ENCODE measurements at regions not wholly inside any gene's neighbourhood (a gene's known extent, or its start where the extent isn't known, plus 50 kb on each side); places are given as distances from the start of the nearest gene placed in this dataset.

DNA sequence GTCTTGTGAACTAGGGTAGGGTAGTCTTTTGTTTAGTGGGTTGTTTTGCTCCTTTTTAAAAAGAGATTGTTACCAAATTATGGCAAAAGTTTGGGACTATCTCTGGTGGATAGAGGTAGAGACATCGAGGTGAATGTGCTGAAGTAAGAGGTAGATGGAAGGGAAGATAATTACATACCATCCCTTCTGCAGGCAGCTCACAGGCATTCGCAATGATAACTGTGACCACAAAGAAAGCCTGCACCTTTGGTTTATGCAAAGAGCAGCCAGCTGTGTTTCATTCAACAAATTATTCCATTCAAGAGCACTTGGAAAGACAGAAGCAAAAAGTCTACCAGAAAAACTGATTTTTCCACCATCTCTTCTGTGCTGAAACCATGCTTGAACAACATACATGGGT is 155.6 kb downstream of the GATB start:
- intact Hi-C loops (cut with micrococcal nuclease): no loop called here
- Histone ChIP-seq H3K27me3 (ENCODE audit: control insufficient read depth in 2 of 2, insufficient read depth in 2 of 2, low read length in 2 of 2) (no peaks in the 10 kb centered on the region), H3K79me2 (ENCODE audit: insufficient read depth, low read length) (no peaks in the 10 kb centered on the region), H3K36me3 (replicated peaks in 1 of 2; ENCODE audit: control insufficient read depth in 1 of 2, insufficient read depth in 2 of 2, low read length in 2 of 2) (no peaks in the 10 kb centered on the region), H3K9ac (ENCODE audit: insufficient read depth, low read length, poor library complexity, severe bottlenecking) (no peak overlapping the region), H4K20me1 (ENCODE audit: insufficient read depth, low read length) (no peaks in the 10 kb centered on the region), H3K4me3 (replicated peaks in 1 of 3; ENCODE audit: low read depth in 2 of 3, low read length in 3 of 3) (no peak overlapping the region), H3K4me2 (replicated peaks; ENCODE audit: extremely low read depth, low read length, poor library complexity, severe bottlenecking) (no peak overlapping the region), H2AFZ (ENCODE audit: insufficient read depth, low read depth, low read length, poor library complexity, severe bottlenecking) (no peak overlapping the region), H3K27ac (ENCODE audit: low read depth in 1 of 2, low read length in 2 of 2) (no peak overlapping the region), H3K4me1 (ENCODE audit: control insufficient read depth in 1 of 2, insufficient read depth in 2 of 2, low read length in 2 of 2) (no peaks in the 10 kb centered on the region), H3K9me3 (replicated peaks in 1 of 2; ENCODE audit: control insufficient read depth in 1 of 2, insufficient read depth in 1 of 2, low read length in 2 of 2) (no peaks in the 10 kb centered on the region)
- no peak overlapping the region for H3K4me3 Mint-ChIP-seq
- TF ChIP-seq, protein P1, sequence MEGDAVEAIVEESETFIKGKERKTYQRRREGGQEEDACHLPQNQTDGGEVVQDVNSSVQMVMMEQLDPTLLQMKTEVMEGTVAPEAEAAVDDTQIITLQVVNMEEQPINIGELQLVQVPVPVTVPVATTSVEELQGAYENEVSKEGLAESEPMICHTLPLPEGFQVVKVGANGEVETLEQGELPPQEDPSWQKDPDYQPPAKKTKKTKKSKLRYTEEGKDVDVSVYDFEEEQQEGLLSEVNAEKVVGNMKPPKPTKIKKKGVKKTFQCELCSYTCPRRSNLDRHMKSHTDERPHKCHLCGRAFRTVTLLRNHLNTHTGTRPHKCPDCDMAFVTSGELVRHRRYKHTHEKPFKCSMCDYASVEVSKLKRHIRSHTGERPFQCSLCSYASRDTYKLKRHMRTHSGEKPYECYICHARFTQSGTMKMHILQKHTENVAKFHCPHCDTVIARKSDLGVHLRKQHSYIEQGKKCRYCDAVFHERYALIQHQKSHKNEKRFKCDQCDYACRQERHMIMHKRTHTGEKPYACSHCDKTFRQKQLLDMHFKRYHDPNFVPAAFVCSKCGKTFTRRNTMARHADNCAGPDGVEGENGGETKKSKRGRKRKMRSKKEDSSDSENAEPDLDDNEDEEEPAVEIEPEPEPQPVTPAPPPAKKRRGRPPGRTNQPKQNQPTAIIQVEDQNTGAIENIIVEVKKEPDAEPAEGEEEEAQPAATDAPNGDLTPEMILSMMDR (IDR thresholded peaks at IDR 0.05): no peak
- H3K27ac Mint-ChIP-seq: no peak overlapping the region
- no peak for DNase-seq
- H3K4me1 Mint-ChIP-seq: no peaks in the 10 kb centered on the region
- H3K9me3 Mint-ChIP-seq: peaks cover 0 to 3% (median 0%) of the 10 kb centered on the region in 7 donors
- peaks cover 0 to 5% (median 3%) of the 10 kb centered on the region in 3 donors for H3K27me3 Mint-ChIP-seq (ENCODE audit: low read depth in 3 of 3)
- H3K36me3 Mint-ChIP-seq: no peaks in the 10 kb centered on the region
- WGBS (ENCODE audit: insufficient coverage): no CpG with 5 or more reads among the region's 2 CpGs

GRCh38 chr4:151606061-151606460 is 154.7 kb downstream of the GATB start:
- no peak overlapping the region for H3K27ac Mint-ChIP-seq
- 33% methylated on average over 1 of the region's 5 CpGs for whole genome bisulfite sequencing (ENCODE audit: insufficient coverage)
- Histone ChIP-seq H3K4me1 (ENCODE audit: control insufficient read depth in 1 of 2, insufficient read depth in 2 of 2, low read length in 2 of 2) (no peaks in the 10 kb centered on the region), H3K79me2 (ENCODE audit: insufficient read depth, low read length) (no peaks in the 10 kb centered on the region), H4K20me1 (ENCODE audit: insufficient read depth, low read length) (no peaks in the 10 kb centered on the region), H3K36me3 (replicated peaks in 1 of 2; ENCODE audit: control insufficient read depth in 1 of 2, insufficient read depth in 2 of 2, low read length in 2 of 2) (no peaks in the 10 kb centered on the region), H3K4me3 (replicated peaks in 1 of 3; ENCODE audit: low read depth in 2 of 3, low read length in 3 of 3) (no peak overlapping the region), H2AFZ (ENCODE audit: insufficient read depth, low read depth, low read length, poor library complexity, severe bottlenecking) (no peak overlapping the region), H3K9ac (ENCODE audit: insufficient read depth, low read length, poor library complexity, severe bottlenecking) (no peak overlapping the region), H3K27ac (ENCODE audit: low read depth in 1 of 2, low read length in 2 of 2) (no peak overlapping the region), H3K9me3 (replicated peaks in 1 of 2; ENCODE audit: control insufficient read depth in 1 of 2, insufficient read depth in 1 of 2, low read length in 2 of 2) (no peaks in the 10 kb centered on the region), H3K27me3 (ENCODE audit: control insufficient read depth in 2 of 2, insufficient read depth in 2 of 2, low read length in 2 of 2) (no peaks in the 10 kb centered on the region), H3K4me2 (replicated peaks; ENCODE audit: extremely low read depth, low read length, poor library complexity, severe bottlenecking) (no peak overlapping the region)
- TF ChIP-seq, protein P1 (IDR thresholded peaks at IDR 0.05): no peak
- no peaks in the 10 kb centered on the region for H3K4me1 Mint-ChIP-seq
- no peak for DNase-seq
- H3K9me3 Mint-ChIP-seq: peaks cover 0 to 3% (median 0%) of the 10 kb centered on the region in 7 donors
- H3K27me3 Mint-ChIP-seq (ENCODE audit: low read depth in 3 of 3): peaks cover 0 to 7% (median 4%) of the 10 kb centered on the region in 3 donors
- no peaks in the 10 kb centered on the region for H3K36me3 Mint-ChIP-seq
- H3K4me3 Mint-ChIP-seq: no peak overlapping the region
- intact Hi-C loops (cut with micrococcal nuclease): no loop called here

All from CD14-positive monocyte (primary cell).